SK-N-SH treated with all-trans-retinoic acid at 6 μM for 48 hours (cell line): ENCODE measurements at regions not wholly inside any gene's neighbourhood (a gene's known extent, or its start where the extent isn't known, plus 50 kb on each side); places are given as distances from the start of the nearest gene placed in this dataset.

Experiments used
- ATAC-seq: fragments of 200-7000 bp; cut with Tn5 transposase; 3 replicates; pipeline ENCODE4 v1.9.1; 2020; ENCODE audit warnings: mild to moderate bottlenecking, moderate library complexity
- ARNTL ChIP-seq: fragments of 450-650 bp; formaldehyde crosslinking; IDR thresholded peaks from 2 replicates; pipeline ENCODE4 v1.5.0; 2020; ENCODE audit warnings: low read depth, mild to moderate bottlenecking, moderate library complexity, borderline replicate concordance
- BACH2 ChIP-seq: fragments of 250-450 bp; sonication (Bioruptor Pico); IDR thresholded peaks from 2 replicates; pipeline ENCODE4 v1.9.0; 2021; ENCODE audit warnings: mild to moderate bottlenecking, borderline replicate concordance
- ESRRG ChIP-seq: fragments of 250-450 bp; sonication (Bioruptor Pico); IDR thresholded peaks from 2 replicates; pipeline ENCODE4 v1.6.1; 2021; ENCODE audit warnings: mild to moderate bottlenecking
- ISL1 ChIP-seq: fragments of 250-450 bp; sonication (Bioruptor Pico); IDR thresholded peaks from 2 replicates; pipeline ENCODE4 v2.1.2; 2022; ENCODE audit warnings: mild to moderate bottlenecking, moderate library complexity
- OSR1 ChIP-seq: fragments of 250-450 bp; sonication (Bioruptor Pico); IDR thresholded peaks from 2 replicates; pipeline ENCODE4 v1.8.0; 2022; ENCODE audit warnings: moderate library complexity, mild to moderate bottlenecking, inconsistent platforms
- PPARA ChIP-seq: fragments of 250-450 bp; sonication (Bioruptor Pico); IDR thresholded peaks from 2 replicates; pipeline ENCODE4 v1.5.0; 2020; ENCODE audit warnings: mild to moderate bottlenecking, borderline replicate concordance
- RARB ChIP-seq: fragments of 250-450 bp; sonication (Bioruptor Pico); IDR thresholded peaks from 2 replicates; pipeline ENCODE4 v1.8.0; 2021; ENCODE audit warnings: mild to moderate bottlenecking, moderate library complexity
- SNAI2 ChIP-seq: fragments of 250-450 bp; sonication (Bioruptor Pico); IDR thresholded peaks from 2 replicates; pipeline ENCODE4 v1.5.0; 2020; ENCODE audit warnings: mild to moderate bottlenecking, moderate library complexity
- TCF4 ChIP-seq: fragments of 250-450 bp; sonication (Bioruptor Pico); IDR thresholded peaks from 2 replicates; pipeline ENCODE4 v1.8.0; 2021; ENCODE audit warnings: mild to moderate bottlenecking, moderate library complexity, borderline replicate concordance
- TOX ChIP-seq: fragments of 250-450 bp; sonication (Bioruptor Pico); IDR thresholded peaks from 2 replicates; pipeline ENCODE4 v1.8.0; 2021; ENCODE audit warnings: mild to moderate bottlenecking, moderate library complexity, borderline replicate concordance
- ZC3H10 ChIP-seq: fragments of 250-450 bp; sonication (Bioruptor Pico); IDR thresholded peaks from 2 replicates; pipeline ENCODE4 v1.5.1; 2021; ENCODE audit warnings: mild to moderate bottlenecking, moderate library complexity
- ZFP3 ChIP-seq: fragments of 250-450 bp; sonication (Bioruptor Pico); IDR thresholded peaks from 2 replicates; pipeline ENCODE4 v1.5.0; 2020; ENCODE audit warnings: mild to moderate bottlenecking, moderate library complexity
- ZFP30 ChIP-seq: fragments of 450-650 bp; formaldehyde crosslinking; IDR thresholded peaks from 2 replicates; pipeline ENCODE4 v1.5.0; 2022; ENCODE audit warnings: mild to moderate bottlenecking, moderate library complexity
- ZNF8 ChIP-seq: fragments of 450-650 bp; formaldehyde crosslinking; IDR thresholded peaks from 2 replicates; pipeline ENCODE4 v1.5.0; 2020; ENCODE audit warnings: mild to moderate bottlenecking, moderate library complexity
- TF ChIP-seq, protein P1 (sequence below): fragments of 250-450 bp; sonication (Bioruptor Pico); IDR thresholded peaks from 2 replicates; pipeline ENCODE4 v1.8.0; 2020; ENCODE audit warnings: mild to moderate bottlenecking, moderate library complexity, borderline replicate concordance
- TF ChIP-seq, protein P2 (sequence below): fragments of 250-450 bp; sonication (Bioruptor Pico); IDR thresholded peaks from 2 replicates; pipeline ENCODE4 v1.8.0; 2021; ENCODE audit warnings: low read depth, mild to moderate bottlenecking, moderate library complexity, borderline replicate concordance
- TF ChIP-seq, protein P3 (sequence below): fragments of 250-450 bp; sonication (Bioruptor Pico); IDR thresholded peaks from 2 replicates; pipeline ENCODE4 v1.5.0; 2020; ENCODE audit warnings: mild to moderate bottlenecking, moderate library complexity

DNA sequence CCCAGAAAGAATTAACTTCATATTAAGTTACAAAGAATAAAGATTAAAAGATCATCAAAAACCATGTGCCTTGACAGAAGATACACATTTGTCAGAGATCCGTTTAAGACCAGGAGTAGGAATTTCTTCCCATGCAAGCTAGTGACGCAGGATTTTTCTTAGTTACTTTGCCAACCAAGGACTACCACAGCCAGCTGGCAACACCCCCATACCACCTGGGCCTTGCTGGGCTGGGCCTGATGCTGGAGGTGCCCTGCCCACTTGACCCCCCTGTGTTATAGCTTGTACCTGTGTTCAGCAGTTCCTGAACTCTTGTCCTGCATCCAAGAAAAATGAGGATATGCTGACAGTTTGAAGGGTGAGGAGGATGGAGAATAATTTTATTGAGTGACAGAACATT is 290.9 kb upstream of the SMC2 start:
- TF ChIP-seq ZNF8 = no peak
- no peak for TF ChIP-seq TOX
- TF ChIP-seq ZFP3 (CRISPR knock-in tag) = no peak
- TF ChIP-seq ZFP30 (CRISPR knock-in tag) = no peak
- TF ChIP-seq TCF4 = no peak
- TF ChIP-seq, protein P1, sequence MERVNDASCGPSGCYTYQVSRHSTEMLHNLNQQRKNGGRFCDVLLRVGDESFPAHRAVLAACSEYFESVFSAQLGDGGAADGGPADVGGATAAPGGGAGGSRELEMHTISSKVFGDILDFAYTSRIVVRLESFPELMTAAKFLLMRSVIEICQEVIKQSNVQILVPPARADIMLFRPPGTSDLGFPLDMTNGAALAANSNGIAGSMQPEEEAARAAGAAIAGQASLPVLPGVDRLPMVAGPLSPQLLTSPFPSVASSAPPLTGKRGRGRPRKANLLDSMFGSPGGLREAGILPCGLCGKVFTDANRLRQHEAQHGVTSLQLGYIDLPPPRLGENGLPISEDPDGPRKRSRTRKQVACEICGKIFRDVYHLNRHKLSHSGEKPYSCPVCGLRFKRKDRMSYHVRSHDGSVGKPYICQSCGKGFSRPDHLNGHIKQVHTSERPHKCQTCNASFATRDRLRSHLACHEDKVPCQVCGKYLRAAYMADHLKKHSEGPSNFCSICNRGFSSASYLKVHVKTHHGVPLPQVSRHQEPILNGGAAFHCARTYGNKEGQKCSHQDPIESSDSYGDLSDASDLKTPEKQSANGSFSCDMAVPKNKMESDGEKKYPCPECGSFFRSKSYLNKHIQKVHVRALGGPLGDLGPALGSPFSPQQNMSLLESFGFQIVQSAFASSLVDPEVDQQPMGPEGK (CRISPR knock-in tag) = no peak
- TF ChIP-seq, all 23 proteins: peak for 0
- no peak for ATAC-seq

DNA sequence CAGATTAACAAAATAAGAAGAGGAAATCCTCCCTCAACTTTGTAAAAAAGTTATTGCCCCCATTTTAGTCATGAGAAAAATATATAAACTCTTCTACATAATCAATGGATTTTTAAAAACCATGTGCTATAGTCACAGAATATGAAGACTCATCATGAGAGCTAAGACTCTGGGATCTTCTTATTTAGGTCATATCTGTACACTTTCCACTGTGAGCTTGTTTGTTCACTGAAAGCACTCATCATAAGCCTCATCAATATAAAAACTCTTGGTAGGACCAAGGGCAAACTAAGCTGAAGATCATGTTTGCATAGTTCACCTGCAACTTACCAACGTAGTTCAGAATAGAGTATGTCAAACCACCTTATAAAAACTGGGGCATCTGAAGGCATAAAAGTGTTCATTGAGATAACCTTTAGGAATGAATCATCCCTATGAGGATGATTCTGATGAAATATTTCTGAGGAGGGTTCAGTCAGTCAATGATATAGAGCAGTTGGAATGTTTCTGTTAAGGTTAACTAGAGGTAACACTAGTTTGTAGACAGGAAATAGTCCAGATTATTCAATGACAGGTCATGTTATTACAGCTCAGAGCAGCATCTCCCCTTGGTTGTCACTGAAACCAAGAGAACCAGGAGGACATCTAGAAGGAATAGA is 289.9 kb upstream of the SMC2 start:
- peak; percentile 93 for ATAC-seq
- TF ChIP-seq OSR1 (no peak), TOX (peak; percentile 39; the same call in 1 of the 2 replicates)
- TF ChIP-seq, protein P1 (CRISPR knock-in tag) = no peak

DNA sequence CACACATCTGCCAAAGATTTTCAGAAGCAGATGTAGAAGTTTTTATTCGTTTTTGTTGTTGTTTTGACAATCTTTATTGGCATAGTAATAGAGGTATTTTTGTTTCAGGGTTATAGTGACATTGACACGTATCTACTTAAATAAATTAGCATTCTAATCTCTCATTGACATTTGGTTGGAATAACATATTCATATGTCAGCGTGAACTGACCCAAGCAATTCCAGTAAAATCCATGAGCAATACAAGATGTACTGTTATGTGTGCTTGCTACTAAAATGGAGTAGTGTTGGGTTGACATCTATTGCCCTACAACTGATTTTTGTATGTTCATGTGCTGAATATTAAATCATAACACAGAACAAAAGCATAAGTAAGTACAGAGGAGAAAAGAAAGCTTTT is 284.4 kb upstream of the SMC2 start:
- no peak for ATAC-seq
- TF ChIP-seq, protein P1 (CRISPR knock-in tag) = no peak
- TF ChIP-seq ARNTL (CRISPR knock-in tag) = no peak
- no peak for TF ChIP-seq PPARA (CRISPR knock-in tag)
- TF ChIP-seq ZC3H10 = no peak
- TF ChIP-seq ISL1 (CRISPR knock-in tag) = no peak
- TF ChIP-seq TOX = no peak
- no peak for TF ChIP-seq ESRRG (CRISPR knock-in tag)
- no peak for TF ChIP-seq TCF4
- TF ChIP-seq SNAI2 (CRISPR knock-in tag) = no peak
- no peak for TF ChIP-seq BACH2 (CRISPR knock-in tag)
- no peak for TF ChIP-seq RARB (CRISPR knock-in tag)
- TF ChIP-seq, protein P2, sequence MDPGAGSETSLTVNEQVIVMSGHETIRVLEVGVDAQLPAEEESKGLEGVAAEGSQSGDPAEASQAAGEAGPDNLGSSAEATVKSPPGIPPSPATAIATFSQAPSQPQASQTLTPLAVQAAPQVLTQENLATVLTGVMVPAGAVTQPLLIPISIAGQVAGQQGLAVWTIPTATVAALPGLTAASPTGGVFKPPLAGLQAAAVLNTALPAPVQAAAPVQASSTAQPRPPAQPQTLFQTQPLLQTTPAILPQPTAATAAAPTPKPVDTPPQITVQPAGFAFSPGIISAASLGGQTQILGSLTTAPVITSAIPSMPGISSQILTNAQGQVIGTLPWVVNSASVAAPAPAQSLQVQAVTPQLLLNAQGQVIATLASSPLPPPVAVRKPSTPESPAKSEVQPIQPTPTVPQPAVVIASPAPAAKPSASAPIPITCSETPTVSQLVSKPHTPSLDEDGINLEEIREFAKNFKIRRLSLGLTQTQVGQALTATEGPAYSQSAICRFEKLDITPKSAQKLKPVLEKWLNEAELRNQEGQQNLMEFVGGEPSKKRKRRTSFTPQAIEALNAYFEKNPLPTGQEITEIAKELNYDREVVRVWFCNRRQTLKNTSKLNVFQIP = no peak

DNA sequence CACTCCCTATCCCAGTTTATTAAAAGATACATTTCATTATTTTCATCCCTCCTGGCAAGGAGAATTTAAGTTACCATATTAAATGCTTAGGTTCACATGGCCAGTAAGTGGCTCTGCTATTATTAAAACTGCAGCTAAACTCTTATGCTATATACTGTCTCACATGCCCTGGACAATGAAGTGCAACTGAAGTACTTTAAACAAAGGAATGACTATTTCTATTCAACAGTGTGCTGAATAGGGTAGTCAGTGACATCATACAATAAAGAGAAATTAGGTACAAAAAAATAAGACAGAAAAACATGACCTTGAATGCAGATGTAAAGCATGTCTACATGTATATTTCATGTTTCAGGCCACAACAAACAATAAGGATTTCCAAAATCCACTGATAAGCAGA is 282.6 kb upstream of the SMC2 start:
- ATAC-seq = no peak
- TF ChIP-seq ZFP30 (CRISPR knock-in tag) (no peak), TCF4 (no peak), RARB (CRISPR knock-in tag) (no peak), BACH2 (CRISPR knock-in tag) (no peak)
- TF ChIP-seq, protein P3, sequence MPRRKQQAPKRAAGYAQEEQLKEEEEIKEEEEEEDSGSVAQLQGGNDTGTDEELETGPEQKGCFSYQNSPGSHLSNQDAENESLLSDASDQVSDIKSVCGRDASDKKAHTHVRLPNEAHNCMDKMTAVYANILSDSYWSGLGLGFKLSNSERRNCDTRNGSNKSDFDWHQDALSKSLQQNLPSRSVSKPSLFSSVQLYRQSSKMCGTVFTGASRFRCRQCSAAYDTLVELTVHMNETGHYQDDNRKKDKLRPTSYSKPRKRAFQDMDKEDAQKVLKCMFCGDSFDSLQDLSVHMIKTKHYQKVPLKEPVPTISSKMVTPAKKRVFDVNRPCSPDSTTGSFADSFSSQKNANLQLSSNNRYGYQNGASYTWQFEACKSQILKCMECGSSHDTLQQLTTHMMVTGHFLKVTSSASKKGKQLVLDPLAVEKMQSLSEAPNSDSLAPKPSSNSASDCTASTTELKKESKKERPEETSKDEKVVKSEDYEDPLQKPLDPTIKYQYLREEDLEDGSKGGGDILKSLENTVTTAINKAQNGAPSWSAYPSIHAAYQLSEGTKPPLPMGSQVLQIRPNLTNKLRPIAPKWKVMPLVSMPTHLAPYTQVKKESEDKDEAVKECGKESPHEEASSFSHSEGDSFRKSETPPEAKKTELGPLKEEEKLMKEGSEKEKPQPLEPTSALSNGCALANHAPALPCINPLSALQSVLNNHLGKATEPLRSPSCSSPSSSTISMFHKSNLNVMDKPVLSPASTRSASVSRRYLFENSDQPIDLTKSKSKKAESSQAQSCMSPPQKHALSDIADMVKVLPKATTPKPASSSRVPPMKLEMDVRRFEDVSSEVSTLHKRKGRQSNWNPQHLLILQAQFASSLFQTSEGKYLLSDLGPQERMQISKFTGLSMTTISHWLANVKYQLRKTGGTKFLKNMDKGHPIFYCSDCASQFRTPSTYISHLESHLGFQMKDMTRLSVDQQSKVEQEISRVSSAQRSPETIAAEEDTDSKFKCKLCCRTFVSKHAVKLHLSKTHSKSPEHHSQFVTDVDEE (CRISPR knock-in tag) = no peak
